DMS53 treated with DMSO at 0.1 percent for 48 hours (cell line): ENCODE measurements at regions not wholly inside any gene's neighbourhood (a gene's known extent, or its start where the extent isn't known, plus 50 kb on each side); places are given as distances from the start of the nearest gene placed in this dataset.

ENCODE experiments used
- DNase-seq: peaks from one replicate; lab custom pipeline; 2025; ENCODE audit not compliant: unreplicated experiment; lab: John Stamatoyannopoulos, UW

DNA sequence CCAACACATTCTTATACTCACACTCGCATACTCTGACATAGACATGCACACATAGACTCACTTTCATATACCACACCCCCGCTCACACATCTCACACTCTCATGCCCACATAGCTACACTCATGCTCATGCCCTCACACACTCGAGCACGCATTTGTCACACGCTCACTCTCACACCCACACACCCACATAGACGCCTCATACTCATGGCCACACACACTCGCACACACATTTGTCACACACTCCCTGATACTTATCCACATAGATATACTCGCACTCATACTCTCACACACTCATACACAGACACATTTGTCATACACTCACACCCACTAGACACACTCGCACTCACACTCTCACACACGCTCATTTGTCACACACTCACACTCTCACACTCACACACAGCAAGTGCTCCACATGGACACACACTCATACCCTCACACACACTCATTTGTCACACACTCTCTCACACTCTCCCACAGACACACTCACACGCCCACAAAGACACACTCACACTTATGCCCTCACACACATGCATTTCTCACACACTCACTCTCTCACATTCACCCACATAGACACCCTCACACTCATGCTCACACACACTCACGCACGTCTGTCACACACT lies 50.9 kb downstream of the TNP1 start:
- no peak for DNase-seq

DNA sequence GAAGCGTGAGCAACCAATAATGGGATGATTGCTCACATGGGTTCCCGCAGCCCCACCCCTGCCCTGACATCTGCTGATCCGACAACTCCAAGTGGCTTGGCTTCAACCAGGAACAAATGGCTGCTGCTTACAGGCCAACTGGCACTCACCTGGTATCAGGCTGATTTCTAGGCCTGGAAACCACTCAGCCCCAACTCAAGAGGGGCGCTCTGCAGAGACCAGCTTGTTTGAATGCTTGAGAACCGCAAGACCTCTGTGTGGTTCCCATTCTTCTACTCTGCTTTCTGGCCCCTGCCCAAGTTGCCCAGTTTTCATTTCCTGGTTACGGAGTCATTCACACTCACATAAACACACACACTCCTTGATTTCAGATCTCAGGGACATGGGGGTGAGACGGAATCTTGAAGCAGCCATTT lies 52.0 kb downstream of the TNP1 start:
- no peak for DNase-seq

DNA sequence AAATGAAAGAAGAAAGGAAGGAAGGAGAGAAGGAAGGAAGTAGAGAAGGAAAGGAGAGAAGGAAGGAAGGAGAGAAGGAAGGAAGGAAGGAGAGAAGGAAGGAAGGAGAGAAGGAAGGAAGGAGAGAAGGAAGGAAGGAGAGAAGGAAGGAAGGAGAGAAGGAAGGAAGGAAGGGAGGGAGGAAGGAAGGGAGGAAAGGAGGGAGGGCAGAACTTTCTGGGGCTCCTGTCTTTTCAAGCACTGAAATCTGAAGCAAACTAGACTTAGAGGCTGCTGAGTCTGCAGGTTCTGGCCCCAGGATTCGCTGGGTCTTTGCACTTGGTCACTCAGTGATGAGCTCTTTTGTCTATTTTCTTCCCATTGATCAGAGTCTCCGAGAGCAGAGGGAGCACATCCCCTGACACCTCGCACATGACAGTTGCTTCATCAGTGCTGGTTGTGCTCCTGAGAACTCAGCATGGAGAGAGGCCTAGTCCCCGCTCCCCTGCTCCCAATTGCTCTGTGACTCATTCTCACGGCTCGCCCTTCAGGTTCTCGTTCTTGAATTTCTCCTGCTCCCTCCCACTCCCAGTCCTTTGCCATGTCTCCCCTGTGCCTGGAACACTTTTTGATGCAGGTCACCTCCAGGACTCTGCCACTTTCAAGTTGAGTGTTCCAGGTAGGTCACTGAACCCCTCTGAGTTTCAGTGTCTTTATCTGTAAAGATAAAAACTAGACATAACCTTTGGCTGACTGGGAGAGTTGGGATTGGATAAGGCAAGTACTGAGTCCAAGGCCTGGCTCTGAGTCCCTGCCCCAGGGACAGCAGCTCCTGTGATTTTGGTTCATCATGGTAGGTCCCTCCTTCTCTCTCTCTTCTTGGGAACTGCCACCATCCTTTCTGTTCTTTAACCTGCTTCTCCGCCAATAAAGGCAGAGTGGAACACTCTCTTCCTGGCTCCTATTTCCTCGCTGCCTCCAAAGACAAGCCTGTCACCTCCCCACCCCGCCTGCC lies 55.2 kb downstream of the TNP1 start:
- DNase-seq: no peak

DNA sequence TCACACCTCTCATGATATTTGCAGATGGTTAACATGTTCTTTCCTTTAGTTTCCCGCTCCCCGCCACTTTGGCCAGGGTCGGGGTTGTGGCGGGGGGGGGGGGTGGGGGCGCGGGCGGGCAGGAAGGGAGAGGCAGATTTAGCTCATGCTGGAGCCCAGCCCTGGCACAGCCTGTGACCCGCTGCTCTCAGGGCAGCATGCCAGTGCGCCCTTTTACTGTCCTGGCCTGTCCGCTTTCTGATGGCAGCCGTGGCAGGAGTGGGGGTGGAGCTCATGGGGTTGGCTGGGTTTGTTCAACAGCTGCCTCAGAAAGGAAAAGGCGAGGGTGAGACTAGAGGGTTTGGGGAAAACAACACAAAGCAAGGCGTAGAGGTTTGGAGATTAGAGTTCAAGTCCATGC lies 56.1 kb downstream of the TNP1 start:
- DNase-seq: no peak

DNA sequence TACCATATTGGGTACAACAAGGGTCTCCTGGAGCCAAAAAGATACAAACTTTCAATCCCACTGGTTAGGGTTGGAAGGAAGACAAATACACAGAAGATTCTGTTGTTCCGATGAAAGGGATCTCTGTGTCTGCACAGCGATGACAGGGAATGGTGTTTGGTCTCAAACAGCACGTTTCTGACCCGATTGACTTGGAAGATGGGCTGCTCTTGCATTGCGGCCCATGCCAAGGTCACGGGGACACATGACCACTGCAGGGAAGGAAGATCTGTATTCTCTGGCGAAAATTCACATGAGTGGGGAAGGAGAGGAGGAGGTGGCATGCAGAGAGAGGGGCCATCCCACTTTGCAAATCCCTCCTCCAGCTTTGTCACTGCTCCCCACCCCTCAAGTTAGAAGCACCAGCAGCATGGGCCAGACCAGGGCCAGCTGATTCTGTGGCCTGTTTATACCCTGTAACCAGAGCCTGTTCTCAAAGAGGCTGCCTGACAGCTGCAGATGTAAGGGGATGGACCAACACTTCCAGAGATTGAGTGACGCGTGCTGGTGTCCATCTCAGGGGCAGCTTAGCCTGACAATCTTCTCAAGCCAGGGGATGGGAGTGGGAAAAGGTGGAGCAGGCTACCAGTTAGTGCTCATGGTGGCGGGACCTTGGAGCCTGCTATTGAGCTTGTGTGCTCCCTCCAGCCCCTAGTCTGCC lies 57.2 kb downstream of the TNP1 start:
- no peak for DNase-seq

- no peak for DNase-seq
Observed at GRCh38 chr2:216800836-216801235, 59.0 kb downstream of the TNP1 start.

GRCh38 chr2:216799873-216800431 lies 59.9 kb downstream of the TNP1 start:
- no peak for DNase-seq

GRCh38 chr2:216796115-216796840 lies 63.6 kb downstream of the TNP1 start:
- no peak for DNase-seq

DNA sequence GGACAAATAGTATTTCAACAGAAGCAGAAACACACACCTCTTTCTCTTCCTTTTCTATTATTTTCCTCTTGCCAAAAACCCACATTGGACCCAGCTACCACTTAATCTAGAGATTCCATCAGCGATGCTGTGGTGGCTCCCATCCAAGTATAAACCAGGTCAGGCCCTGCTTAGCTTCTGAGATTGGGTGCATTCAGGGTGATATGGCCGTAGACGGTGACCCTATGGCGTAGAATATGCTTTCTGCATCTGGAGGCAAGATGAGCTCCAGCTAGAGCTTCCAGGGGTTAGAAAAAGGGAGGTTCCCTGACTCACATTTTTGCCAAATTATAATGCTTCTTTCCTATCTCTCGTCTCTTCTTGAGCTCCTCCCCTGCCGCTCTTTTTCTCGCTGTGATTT lies 66.5 kb downstream of the TNP1 start:
- no peak for DNase-seq

DNA sequence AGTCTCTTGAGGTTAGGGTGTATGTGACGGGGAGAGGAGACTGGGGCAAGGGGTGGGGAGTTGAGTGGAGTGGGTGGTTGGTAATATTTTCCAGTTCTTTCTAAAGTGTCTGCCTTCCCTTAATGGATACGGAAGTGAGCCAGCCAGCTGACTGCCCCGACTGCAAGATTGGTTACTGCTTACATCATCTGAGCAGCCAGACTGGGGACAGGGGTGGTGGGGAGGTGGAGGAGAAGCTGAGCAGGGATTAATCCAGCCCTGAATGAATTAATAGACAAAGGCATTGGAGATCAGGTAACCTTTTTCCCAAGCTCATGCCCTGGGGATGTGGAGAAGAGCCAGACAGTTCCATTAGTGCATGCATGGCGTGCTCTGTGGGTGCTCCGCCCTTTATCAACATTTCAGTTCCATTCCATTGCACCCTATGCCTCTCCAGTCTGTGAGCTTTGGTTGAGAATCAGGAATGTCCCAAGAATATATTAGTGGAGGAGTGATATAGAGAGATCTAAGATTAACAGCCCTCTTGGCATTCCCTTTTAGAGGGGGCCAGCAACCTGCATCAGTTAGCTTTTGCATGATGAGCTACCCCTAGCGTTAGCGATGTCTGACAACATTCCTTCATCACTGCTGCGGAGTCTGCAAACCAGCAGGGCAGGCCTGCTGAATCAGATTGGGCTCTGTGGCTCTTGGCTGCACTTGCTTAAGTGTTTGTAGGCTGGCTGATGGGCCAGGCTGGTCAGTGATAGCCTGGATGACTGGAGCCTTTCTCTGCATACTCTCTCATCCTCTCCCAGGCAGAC lies 67.4 kb downstream of the TNP1 start:
- DNase-seq: no peak

GRCh38 chr2:216791303-216791702 lies 68.6 kb downstream of the TNP1 start:
- DNase-seq: no peak

DNA sequence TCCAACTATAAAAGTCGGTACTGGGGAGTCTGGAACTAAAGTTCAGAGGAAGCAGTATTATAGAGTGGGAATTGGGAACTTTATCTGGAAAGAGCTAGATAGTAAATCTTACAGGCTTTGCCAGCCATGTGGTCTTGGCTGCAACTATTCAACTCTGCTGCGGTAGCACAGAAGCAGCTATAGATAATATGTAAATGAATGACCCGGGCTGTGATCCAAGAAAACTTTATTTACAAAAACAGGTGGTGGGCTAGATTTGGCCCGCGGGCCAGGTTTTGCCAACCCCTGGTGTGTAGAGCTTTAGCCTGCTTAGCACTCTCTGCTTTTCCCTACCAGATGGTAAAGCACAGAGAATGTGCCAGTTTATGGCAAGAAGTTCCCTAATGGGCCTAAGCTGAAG lies 70.8 kb downstream of the TNP1 start:
- DNase-seq: no peak

DNA sequence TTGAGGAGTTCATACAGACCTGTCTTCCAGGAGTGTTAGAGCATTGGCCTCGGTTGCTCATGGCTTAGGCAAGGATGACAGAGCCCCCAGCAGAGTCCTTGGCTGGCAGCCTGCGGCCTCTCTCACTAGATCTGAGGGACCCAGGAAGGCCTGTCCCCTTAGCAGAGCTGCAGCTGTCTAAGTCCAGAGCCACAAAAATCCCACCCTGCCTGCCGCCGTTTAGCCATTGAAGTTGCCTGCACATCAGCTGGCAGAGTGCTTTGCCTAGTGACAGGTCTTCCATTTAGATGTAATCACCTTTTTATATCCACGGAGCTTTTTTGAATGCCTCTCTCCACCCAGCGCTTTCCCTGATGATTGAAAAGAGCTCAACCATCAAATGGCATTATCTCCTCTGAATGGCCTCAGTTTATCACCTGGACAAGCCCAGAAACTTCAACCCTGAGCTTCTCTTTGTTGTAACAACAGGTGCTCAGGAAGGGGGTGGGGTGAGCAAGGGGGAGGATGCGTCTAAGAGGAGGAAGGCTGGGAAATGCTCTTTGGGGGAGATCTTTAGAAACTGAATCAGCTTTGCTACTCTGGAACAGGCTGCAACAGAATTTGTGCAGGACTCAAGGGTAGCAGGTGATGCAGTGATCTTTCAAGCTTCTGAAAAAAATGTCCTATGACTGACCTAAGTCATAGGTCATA lies 71.9 kb downstream of the TNP1 start:
- DNase-seq: no peak

GRCh38 chr2:216786676-216787075 lies 73.2 kb downstream of the TNP1 start:
- DNase-seq: no peak

GRCh38 chr2:216784456-216784855 lies 75.4 kb downstream of the TNP1 start:
- no peak for DNase-seq

DNA sequence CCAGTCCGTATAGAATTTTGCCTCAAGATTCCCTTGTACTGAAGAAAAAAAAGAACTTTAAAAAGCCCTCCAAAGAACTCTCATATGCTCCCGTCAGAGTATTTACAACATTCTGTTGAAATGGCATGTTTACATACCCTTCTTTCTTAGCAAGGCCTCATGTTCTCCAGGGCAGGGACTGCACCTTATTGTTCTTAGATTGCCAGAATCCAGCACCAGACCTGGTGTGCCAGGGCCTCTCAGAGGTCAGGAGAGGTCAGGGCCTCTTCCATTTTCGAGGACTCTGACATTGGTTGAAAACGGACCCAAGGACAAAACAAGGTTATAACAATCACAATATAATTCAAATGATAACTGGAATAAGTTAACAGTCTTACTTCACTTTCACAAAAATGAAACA lies 78.2 kb downstream of the TNP1 start:
- no peak for DNase-seq

DNA sequence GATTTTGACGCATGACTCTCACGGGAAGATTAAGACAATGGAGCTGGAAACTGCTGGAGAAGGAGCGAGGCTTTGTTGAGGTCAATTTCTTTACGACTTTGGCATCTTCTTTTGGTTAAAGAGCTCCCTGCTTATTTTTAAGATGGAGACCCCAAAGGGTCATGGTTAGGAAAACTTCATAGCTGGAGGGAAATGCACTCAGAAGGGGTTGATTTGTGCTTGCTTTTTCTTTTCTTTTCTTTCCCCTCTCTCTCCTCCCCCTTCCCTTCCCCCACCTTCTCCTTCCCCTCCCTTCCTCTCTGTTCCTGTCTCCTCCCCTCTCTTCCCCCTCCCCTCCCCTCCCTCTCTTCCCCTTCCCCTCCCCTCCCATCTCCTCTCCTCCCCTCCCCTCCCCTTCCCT lies 79.0 kb downstream of the TNP1 start:
- no peak for DNase-seq

DNA sequence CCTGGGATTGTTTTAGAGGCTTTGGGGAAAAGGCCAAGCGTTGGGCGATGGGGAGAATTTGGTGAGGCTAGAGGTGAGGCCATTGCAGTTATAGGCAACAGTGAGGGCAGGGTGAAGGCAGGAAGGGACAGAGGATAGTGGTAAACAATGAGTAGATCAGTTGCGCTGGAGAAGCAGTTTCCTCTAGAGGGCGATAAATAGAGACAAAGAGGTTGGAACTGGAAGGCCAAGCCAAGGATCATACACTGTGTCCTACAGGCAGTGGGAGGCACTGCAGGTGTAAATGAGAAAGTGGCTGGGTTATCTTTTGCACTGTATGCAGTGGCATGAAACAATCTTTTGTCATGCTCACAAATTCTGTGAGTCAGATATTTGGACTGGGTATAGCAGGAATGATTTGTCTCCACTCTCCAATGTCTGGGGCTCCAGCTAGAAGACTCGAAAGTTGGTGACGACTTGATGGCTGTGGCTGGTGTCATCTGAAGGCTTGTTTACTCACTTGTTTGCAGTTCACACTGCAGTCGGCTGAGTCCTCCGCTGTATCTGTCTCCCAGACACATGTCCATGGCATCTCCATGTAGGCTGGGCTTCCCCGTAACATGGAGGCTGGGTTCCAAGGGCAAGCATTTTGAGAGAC lies 82.1 kb downstream of the TNP1 start:
- DNase-seq: peak; percentile 78
